Ishikawa (cell line): ENCODE measurements at regions not wholly inside any gene's neighbourhood (a gene's known extent, or its start where the extent isn't known, plus 50 kb on each side); places are given as distances from the start of the nearest gene placed in this dataset.

ENCODE experiments used
- CREB1 ChIP-seq: IDR thresholded peaks from 2 replicates; pipeline ENCODE4 v1.6.1; 2012; ENCODE audit warnings: low read depth
- EGR1 ChIP-seq: IDR thresholded peaks from 2 replicates; pipeline ENCODE4 v1.6.1; 2012
- EP300 ChIP-seq: IDR thresholded peaks from 2 replicates; pipeline ENCODE4 v1.6.1; 2012; ENCODE audit warnings: borderline replicate concordance
- FOXM1 ChIP-seq: IDR thresholded peaks from 2 replicates; pipeline ENCODE4 v1.6.1; 2012; ENCODE audit warnings: low read depth, borderline replicate concordance
- MAX ChIP-seq: IDR thresholded peaks from 2 replicates; pipeline ENCODE4 v1.6.1; 2012
- NFIC ChIP-seq: IDR thresholded peaks from 2 replicates; pipeline ENCODE4 v1.6.1; 2012
- RAD21 ChIP-seq: IDR thresholded peaks from 2 replicates; pipeline ENCODE4 v1.6.1; 2012; ENCODE audit warnings: low read depth
- REST ChIP-seq: IDR thresholded peaks from 2 replicates; pipeline ENCODE4 v1.6.1; 2012; ENCODE audit warnings: low read depth, mild to moderate bottlenecking
- TCF12 ChIP-seq: IDR thresholded peaks from 2 replicates; pipeline ENCODE4 v1.6.1; 2012; ENCODE audit warnings: low read depth
- TEAD4 ChIP-seq: IDR thresholded peaks from 2 replicates; pipeline ENCODE4 v1.6.1; 2012
- USF1 ChIP-seq: IDR thresholded peaks from 2 replicates; pipeline ENCODE4 v1.6.1; 2012
- YY1 ChIP-seq: IDR thresholded peaks from 2 replicates; pipeline ENCODE4 v1.6.1; 2012; ENCODE audit warnings: low read depth
- ZBTB7A ChIP-seq: IDR thresholded peaks from 2 replicates; pipeline ENCODE4 v1.6.1; 2012; ENCODE audit warnings: low read depth

GRCh38 chr22:47651216-47651987 lies 889.0 kb downstream of the TBC1D22A start:
- TF ChIP-seq MAX (no peak), REST (no peak), YY1 (no peak), RAD21 (no peak), EGR1 (no peak), FOXM1 (no peak), NFIC (no peak), CREB1 (no peak), EP300 (no peak), ZBTB7A (no peak), USF1 (no peak), TCF12 (no peak), TEAD4 (no peak)
